Uterus (tissue), 3 donors: ENCODE measurements at regions not wholly inside any gene's neighbourhood (a gene's known extent, or its start where the extent isn't known, plus 50 kb on each side); places are given as distances from the start of the nearest gene placed in this dataset.
A peak's percentile ranks its signal among the peaks of the same experiment; 100 is the strongest.

Experiments
- DNase-seq, 2 donors: peaks; one replicate each; pipeline ENCODE4 v3.0.0-alpha.2; 2019 to 2020
- H3K27ac ChIP-seq, 2 donors: fragments of 200-600 bp; sonication (generic); 1 replicate in 1 of 2; 2 replicates in 1 of 2; pipeline ENCODE4 v1.5.1; 2016 to 2018
- H3K27me3 ChIP-seq, 2 donors: fragments of 200-600 bp; sonication (generic); one replicate each; pipeline ENCODE4 v1.5.1; 2018 to 2019; ENCODE audit warnings: control low read depth in 1 of 2
- H3K36me3 ChIP-seq, 2 donors: fragments of 200-600 bp; sonication (generic); one replicate each; pipeline ENCODE4 v1.5.1; 2019; ENCODE audit warnings: control low read depth in 1 of 2
- H3K4me1 ChIP-seq, 2 donors: fragments of 200-600 bp; sonication (generic); one replicate each; pipeline ENCODE4 v1.5.1; 2018 to 2019; ENCODE audit warnings: control low read depth in 1 of 2
- H3K4me3 ChIP-seq, 2 donors: fragments of 200-600 bp; sonication (generic); 1 replicate in 1 of 2; 2 replicates in 1 of 2; pipeline ENCODE4 v1.5.1; 2018 to 2019; ENCODE audit warnings: mild to moderate bottlenecking in 1 of 2
- H3K9me3 ChIP-seq, 2 donors: fragments of 200-600 bp; sonication (generic); one replicate each; pipeline ENCODE4 v1.5.1; 2019; ENCODE audit warnings: control low read depth in 1 of 2
- POLR2A ChIP-seq, 2 donors: fragments of 450-650 bp; IDR thresholded peaks; one replicate each; pipeline ENCODE4 v1.6.1; 2016; ENCODE audit warnings: antibody characterized with exemption in 2 of 2, mild to moderate bottlenecking in 1 of 2, moderate library complexity in 1 of 2
- intact Hi-C: fragments of 100-400 bp; cut with DNase I; formaldehyde crosslinking; loops from one replicate; pipeline ENCODE4 v1.15.1; 2023; ENCODE audit warnings: low total_unique reads
- TF ChIP-seq, protein P1 (sequence below), 4 experiments: fragments of 200-600 bp in 2 of 4; fragments of 450-650 bp in 2 of 4; sonication (generic) in 2 of 4; IDR thresholded peaks; one replicate each; pipeline ENCODE4 v1.5.1; 2016 to 2019; ENCODE audit warnings: antibody characterized with exemption in 4 of 4, mild to moderate bottlenecking in 2 of 4, moderate library complexity in 1 of 4
- donor health status: DM: yes; HTN: yes; CAD: no.

DNA sequence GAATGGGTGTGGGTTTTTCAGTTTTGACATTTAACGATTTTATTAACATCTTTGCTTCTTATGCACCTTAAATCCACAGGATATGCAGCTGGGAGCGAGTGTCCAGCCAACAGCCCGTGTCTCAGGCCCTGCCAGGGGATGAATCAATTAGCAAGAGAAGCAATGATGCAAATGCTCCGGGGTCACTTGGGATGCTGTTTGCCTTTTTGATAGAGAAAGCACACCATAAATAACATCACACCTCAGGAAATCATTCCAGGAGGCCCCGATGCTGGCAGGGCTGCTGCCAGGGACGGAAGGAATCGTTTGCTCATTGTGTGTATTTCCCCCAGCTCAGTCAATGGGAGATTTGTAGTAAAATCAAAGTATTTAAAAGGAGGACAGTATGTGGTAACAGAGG lies 394.0 kb upstream of the HNRNPA3 start:
- DNase-seq = peak; percentile 32 to 58
- no peak for TF ChIP-seq POLR2A (IDR thresholded peaks at IDR 0.05)
- TF ChIP-seq, protein P1, sequence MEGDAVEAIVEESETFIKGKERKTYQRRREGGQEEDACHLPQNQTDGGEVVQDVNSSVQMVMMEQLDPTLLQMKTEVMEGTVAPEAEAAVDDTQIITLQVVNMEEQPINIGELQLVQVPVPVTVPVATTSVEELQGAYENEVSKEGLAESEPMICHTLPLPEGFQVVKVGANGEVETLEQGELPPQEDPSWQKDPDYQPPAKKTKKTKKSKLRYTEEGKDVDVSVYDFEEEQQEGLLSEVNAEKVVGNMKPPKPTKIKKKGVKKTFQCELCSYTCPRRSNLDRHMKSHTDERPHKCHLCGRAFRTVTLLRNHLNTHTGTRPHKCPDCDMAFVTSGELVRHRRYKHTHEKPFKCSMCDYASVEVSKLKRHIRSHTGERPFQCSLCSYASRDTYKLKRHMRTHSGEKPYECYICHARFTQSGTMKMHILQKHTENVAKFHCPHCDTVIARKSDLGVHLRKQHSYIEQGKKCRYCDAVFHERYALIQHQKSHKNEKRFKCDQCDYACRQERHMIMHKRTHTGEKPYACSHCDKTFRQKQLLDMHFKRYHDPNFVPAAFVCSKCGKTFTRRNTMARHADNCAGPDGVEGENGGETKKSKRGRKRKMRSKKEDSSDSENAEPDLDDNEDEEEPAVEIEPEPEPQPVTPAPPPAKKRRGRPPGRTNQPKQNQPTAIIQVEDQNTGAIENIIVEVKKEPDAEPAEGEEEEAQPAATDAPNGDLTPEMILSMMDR (IDR thresholded peaks at IDR 0.05) = no peak

DNA sequence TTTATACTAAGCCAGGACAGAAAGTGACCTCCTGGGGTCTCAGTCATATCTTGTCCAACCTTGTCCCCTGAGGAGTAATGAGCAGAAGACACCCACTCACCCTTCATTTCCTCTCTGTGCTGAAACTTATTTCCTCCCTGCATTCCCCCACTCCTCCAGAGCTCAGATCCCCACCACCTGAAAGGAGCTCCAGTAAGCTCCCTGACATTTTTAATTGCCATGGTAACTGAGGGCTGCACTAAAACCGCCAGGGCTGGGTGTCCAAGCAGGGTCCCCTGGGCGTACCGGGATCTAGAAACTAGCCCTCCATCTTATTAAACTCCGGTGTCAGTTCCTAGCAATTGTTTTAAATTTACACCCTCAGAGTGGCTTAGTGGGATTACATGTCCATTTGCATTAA lies 393.3 kb upstream of the HNRNPA3 start:
- no peak for DNase-seq
- Histone ChIP-seq H3K4me1 (peaks cover 0 to 5% of the 10 kb centered on the region in 2 donors), H3K4me3 (no peak overlapping the region), H3K9me3 (no peaks in the 10 kb centered on the region), H3K27me3 (no peaks in the 10 kb centered on the region), H3K36me3 (no peaks in the 10 kb centered on the region), H3K27ac (peak overlapping the region in 1 of 2 donors; percentile 68)
- TF ChIP-seq POLR2A (IDR thresholded peaks at IDR 0.05) = no peak
- TF ChIP-seq, protein P1 (IDR thresholded peaks at IDR 0.05) = no peak
- intact Hi-C loops = loop anchor here (10.0 kb wide), 2 partner anchors 325 to 695 kb away; partner anchors contain the start of genes HOXD8 and HOXD9

More for the DNA sequence above, 394.0 kb upstream of the HNRNPA3 start:
- Histone ChIP-seq H3K4me1 (peaks cover 0 to 5% of the 10 kb centered on the region in 2 donors), H3K36me3 (no peaks in the 10 kb centered on the region), H3K27me3 (no peaks in the 10 kb centered on the region), H3K9me3 (no peaks in the 10 kb centered on the region), H3K27ac (peak overlapping the region in 1 of 2 donors; percentile 68), H3K4me3 (no peak overlapping the region)
- intact Hi-C loops = loop anchor here (10.0 kb wide), 2 partner anchors 326 to 694 kb away; partner anchors contain the start of genes HOXD8 and HOXD9

GRCh38 chr2:176820371-176820932 lies 392.1 kb upstream of the HNRNPA3 start:
- no peaks in the 10 kb centered on the region for H3K27me3 ChIP-seq
- intact Hi-C loops = loop anchor here (10.0 kb wide), 1 partner anchor 156 kb away; no protein-coding TSS in a partner anchor
- H3K9me3 ChIP-seq = no peaks in the 10 kb centered on the region
- H3K27ac ChIP-seq = no peak overlapping the region
- H3K36me3 ChIP-seq = no peaks in the 10 kb centered on the region
- DNase-seq = no peak
- no peak for TF ChIP-seq POLR2A (IDR thresholded peaks at IDR 0.05)
- TF ChIP-seq, protein P1 (IDR thresholded peaks at IDR 0.05) = no peak
- peaks cover 0 to 5% of the 10 kb centered on the region in 2 donors for H3K4me1 ChIP-seq
- H3K4me3 ChIP-seq = no peak overlapping the region

DNA sequence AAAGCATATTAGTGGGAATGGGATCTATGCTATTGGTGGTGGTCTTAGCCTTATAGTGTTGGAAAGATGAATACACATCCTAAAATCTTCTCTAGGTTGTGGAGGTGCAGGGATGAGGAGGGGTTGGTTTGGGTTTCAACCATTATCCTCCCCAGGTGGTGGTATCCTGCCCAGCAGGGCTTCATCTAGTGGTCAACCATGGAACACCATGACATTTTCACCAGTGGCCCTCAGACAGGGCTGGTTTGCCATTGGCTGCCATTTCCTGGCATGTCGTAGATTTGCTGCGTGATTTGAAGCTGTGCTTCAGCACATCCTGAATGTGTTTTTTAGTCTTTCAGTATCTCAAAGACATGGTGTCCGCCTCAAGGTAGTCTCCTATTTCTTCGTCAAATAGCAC lies 391.2 kb upstream of the HNRNPA3 start:
- TF ChIP-seq POLR2A (IDR thresholded peaks at IDR 0.05) = no peak
- TF ChIP-seq, protein P1 (IDR thresholded peaks at IDR 0.05) = no peak
- Histone ChIP-seq H3K27ac (no peak overlapping the region), H3K4me3 (no peak overlapping the region), H3K36me3 (no peaks in the 10 kb centered on the region), H3K9me3 (no peaks in the 10 kb centered on the region), H3K4me1 (peaks cover 0 to 5% of the 10 kb centered on the region in 2 donors), H3K27me3 (no peaks in the 10 kb centered on the region)
- intact Hi-C loops = loop anchor here (10.0 kb wide), 1 partner anchor 157 kb away; no protein-coding TSS in a partner anchor
- DNase-seq = no peak

- Histone ChIP-seq H3K27ac (no peak overlapping the region), H3K4me3 (no peak overlapping the region), H3K27me3 (no peaks in the 10 kb centered on the region), H3K4me1 (peaks cover 0 to 5% of the 10 kb centered on the region in 2 donors), H3K36me3 (no peaks in the 10 kb centered on the region), H3K9me3 (no peaks in the 10 kb centered on the region)
- DNase-seq = no peak
- intact Hi-C loops = loop anchor here (10.0 kb wide), 1 partner anchor 157 kb away; no protein-coding TSS in a partner anchor
- TF ChIP-seq POLR2A (IDR thresholded peaks at IDR 0.05) = no peak
Observed at GRCh38 chr2:176822060-176822459, 390.5 kb upstream of the HNRNPA3 start.
